Esophagus muscularis mucosa (tissue), 4 donors: ENCODE measurements at regions not wholly inside any gene's neighbourhood (a gene's known extent, or its start where the extent isn't known, plus 50 kb on each side); places are given as distances from the start of the nearest gene placed in this dataset.

Source experiments
- DNase-seq: peaks from one replicate; pipeline ENCODE4 v3.0.0-alpha.2; 2017; ENCODE audit errors: extremely low spot score
- H3K27ac ChIP-seq, 4 donors: fragments of 200-600 bp; sonication (generic); replicated peaks in 1 of 4; 1 replicate in 3 of 4; 2 replicates in 1 of 4; pipeline ENCODE4 v1.5.1; 2016 to 2019; ENCODE audit warnings: mild to moderate bottlenecking in 1 of 4
- H3K27me3 ChIP-seq, 4 donors: fragments of 200-600 bp; sonication (generic); one replicate each; pipeline versions ENCODE4 v1.5.1 to v1.6.0; 2016 to 2019
- H3K36me3 ChIP-seq, 4 donors: fragments of 200-600 bp; sonication (generic); one replicate each; pipeline ENCODE4 v1.5.1; 2016 to 2019
- H3K4me1 ChIP-seq, 4 donors: fragments of 200-600 bp; sonication (generic); one replicate each; pipeline ENCODE4 v1.5.1; 2016 to 2019
- H3K4me3 ChIP-seq, 4 donors: fragments of 200-600 bp; sonication (generic); 1 replicate in 2 of 4; 2 replicates in 2 of 4; pipeline ENCODE4 v1.5.1; 2016 to 2019; ENCODE audit warnings: mild to moderate bottlenecking in 4 of 4, moderate library complexity in 1 of 4
- H3K9me3 ChIP-seq, 4 donors: fragments of 200-600 bp; sonication (generic); 1 replicate in 3 of 4; 2 replicates in 1 of 4; pipeline ENCODE4 v1.5.1; 2016 to 2019
- EP300 ChIP-seq: sonication (generic); formaldehyde crosslinking; IDR thresholded peaks from one replicate; pipeline ENCODE4 v1.6.1; 2017; ENCODE audit warnings: antibody characterized with exemption
- POLR2A ChIP-seq: fragments of 450-650 bp; IDR thresholded peaks from one replicate; pipeline ENCODE4 v1.6.1; 2017; ENCODE audit warnings: antibody characterized with exemption, moderate library complexity, mild to moderate bottlenecking, low read depth
- POLR2AphosphoS5 ChIP-seq, 2 donors: sonication (generic); formaldehyde crosslinking; IDR thresholded peaks; one replicate each; pipeline ENCODE4 v1.6.1; 2017; ENCODE audit warnings: antibody characterized with exemption in 2 of 2
- WGBS: methylation state at CpG from one replicate; pipeline ENCODE4 v1.1.5; 2018; 5-methylcytosine and 5-hydroxymethylcytosine counted together
- intact Hi-C: fragments of 100-400 bp; cut with DNase I; formaldehyde crosslinking; loops from one replicate; pipeline ENCODE4 v1.15.1; 2023
- TF ChIP-seq, protein P1 (sequence below), 3 experiments: fragments of 200-600 bp in 2 of 3; fragments of 450-650 bp in 1 of 3; sonication (generic) in 2 of 3; IDR thresholded peaks; one replicate each; pipeline ENCODE4 v1.5.1; 2017 to 2019; ENCODE audit warnings: antibody characterized with exemption in 3 of 3, mild to moderate bottlenecking in 2 of 3, moderate library complexity in 1 of 3

DNA sequence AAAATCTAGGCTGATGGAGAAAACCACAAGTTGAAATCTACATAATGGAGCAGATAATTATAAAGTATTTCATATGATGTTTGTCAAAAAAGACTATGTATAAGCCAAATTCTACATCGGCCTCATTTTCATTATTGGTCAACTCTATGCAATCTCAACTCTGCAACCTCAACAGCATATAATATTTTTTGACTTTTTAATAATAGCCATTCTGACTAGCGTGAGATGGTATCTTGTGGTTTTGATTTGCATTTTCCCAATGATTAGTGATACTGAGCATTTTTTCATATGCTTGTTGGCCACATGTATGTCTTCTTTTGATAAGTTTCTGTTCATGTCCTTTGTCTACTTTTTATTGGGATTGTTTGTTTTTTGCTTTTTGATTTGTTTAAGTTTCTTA lies 496.1 kb upstream of the SLC39A10 start:
- H3K36me3 ChIP-seq = no peaks in the 10 kb centered on the region
- DNase-seq = no peak
- H3K27me3 ChIP-seq = no peaks in the 10 kb centered on the region
- H3K9me3 ChIP-seq = no peaks in the 10 kb centered on the region
- H3K27ac ChIP-seq = no peak overlapping the region
- no peak overlapping the region for H3K4me3 ChIP-seq
- intact Hi-C loops = no loop called here
- TF ChIP-seq POLR2AphosphoS5 (IDR thresholded peaks at IDR 0.05) = no peak
- TF ChIP-seq POLR2A = no peak
- no peak for TF ChIP-seq EP300
- TF ChIP-seq, protein P1, sequence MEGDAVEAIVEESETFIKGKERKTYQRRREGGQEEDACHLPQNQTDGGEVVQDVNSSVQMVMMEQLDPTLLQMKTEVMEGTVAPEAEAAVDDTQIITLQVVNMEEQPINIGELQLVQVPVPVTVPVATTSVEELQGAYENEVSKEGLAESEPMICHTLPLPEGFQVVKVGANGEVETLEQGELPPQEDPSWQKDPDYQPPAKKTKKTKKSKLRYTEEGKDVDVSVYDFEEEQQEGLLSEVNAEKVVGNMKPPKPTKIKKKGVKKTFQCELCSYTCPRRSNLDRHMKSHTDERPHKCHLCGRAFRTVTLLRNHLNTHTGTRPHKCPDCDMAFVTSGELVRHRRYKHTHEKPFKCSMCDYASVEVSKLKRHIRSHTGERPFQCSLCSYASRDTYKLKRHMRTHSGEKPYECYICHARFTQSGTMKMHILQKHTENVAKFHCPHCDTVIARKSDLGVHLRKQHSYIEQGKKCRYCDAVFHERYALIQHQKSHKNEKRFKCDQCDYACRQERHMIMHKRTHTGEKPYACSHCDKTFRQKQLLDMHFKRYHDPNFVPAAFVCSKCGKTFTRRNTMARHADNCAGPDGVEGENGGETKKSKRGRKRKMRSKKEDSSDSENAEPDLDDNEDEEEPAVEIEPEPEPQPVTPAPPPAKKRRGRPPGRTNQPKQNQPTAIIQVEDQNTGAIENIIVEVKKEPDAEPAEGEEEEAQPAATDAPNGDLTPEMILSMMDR (IDR thresholded peaks at IDR 0.05) = no peak
- WGBS = 96% methylated on average over 2 of the region's 2 CpGs
- no peaks in the 10 kb centered on the region for H3K4me1 ChIP-seq

DNA sequence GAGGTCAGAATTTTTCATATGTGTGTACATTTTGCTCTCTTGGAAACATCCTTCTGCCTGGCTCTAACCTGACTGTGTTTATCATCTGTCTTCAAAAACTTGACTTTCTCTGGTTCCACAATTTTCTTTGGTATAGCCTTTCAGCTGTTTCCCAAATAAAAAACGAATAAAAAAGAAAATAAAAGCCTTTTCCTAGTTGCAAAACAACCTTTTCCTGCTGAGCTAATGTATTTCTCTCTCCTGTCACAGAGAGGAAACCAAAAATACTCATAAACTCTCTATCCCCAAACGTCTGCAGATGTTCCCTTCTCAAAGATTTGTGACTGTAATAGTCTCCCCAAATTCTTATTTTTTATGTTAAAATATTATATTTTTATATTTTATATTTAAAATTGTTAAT lies 505.3 kb upstream of the SLC39A10 start:
- no peak overlapping the region for H3K4me3 ChIP-seq
- no peak for TF ChIP-seq POLR2A
- TF ChIP-seq, protein P1 (IDR thresholded peaks at IDR 0.05) = no peak
- no peak for TF ChIP-seq EP300
- TF ChIP-seq POLR2AphosphoS5 (IDR thresholded peaks at IDR 0.05) = no peak
- no peaks in the 10 kb centered on the region for H3K27me3 ChIP-seq
- H3K36me3 ChIP-seq = no peaks in the 10 kb centered on the region
- intact Hi-C loops = no loop called here
- DNase-seq = no peak
- H3K4me1 ChIP-seq = no peaks in the 10 kb centered on the region
- no peaks in the 10 kb centered on the region for H3K9me3 ChIP-seq
- WGBS = 23% methylated on average over 2 of the region's 2 CpGs
- H3K27ac ChIP-seq = no peak overlapping the region

DNA sequence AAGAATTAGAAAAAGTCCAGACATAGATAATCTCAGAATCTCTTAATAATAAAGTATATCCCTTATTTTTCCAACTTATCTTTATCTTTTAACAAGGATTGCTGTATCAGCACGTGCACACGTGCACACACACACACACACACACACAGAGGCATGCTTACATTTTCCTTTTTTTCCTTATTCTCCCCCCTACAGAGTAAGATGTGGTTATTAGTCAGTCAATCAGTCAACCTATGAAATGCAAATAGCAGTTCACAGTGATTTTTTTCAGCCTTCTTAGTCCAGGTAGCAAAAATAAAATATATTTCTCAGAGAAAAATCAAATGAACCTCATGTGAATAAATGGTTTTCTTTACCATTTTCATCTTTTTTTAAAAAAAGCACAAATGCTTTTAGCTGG lies 506.2 kb upstream of the SLC39A10 start:
- Histone ChIP-seq H3K27me3 (no peaks in the 10 kb centered on the region), H3K27ac (no peak overlapping the region), H3K9me3 (no peaks in the 10 kb centered on the region), H3K4me1 (no peaks in the 10 kb centered on the region), H3K36me3 (no peaks in the 10 kb centered on the region), H3K4me3 (no peak overlapping the region)
- TF ChIP-seq POLR2AphosphoS5 (IDR thresholded peaks at IDR 0.05) (no peak), POLR2A (no peak), EP300 (no peak)
- TF ChIP-seq, protein P1 (IDR thresholded peaks at IDR 0.05) = no peak
- intact Hi-C loops = no loop called here
- WGBS = 88% methylated on average over 2 of the region's 2 CpGs
- DNase-seq = no peak

DNA sequence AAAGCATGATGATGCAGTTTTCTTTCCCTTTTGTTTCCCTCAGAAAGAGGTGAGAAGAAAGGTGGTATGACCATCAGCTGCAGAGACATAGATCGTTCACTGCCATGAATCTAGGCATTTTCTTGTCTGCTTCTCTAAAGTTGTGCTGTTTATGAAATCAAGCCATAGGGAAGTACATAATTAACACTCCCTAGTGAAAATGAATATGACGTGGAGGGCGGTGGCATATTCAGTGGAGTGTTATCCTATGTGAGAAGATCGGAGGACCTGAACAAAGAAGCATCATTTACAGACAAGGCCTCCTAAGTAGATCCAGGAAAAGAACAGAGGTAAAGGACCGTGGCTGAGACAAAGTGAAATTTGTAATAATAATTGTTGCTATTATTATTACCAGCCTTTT lies 509.0 kb upstream of the SLC39A10 start:
- intact Hi-C loops = no loop called here
- H3K9me3 ChIP-seq = no peaks in the 10 kb centered on the region
- no peaks in the 10 kb centered on the region for H3K27me3 ChIP-seq
- no peak overlapping the region for H3K27ac ChIP-seq
- H3K36me3 ChIP-seq = no peaks in the 10 kb centered on the region
- 86% methylated on average over 5 of the region's 5 CpGs for WGBS
- H3K4me3 ChIP-seq = no peak overlapping the region
- DNase-seq = no peak
- no peak for TF ChIP-seq POLR2A
- TF ChIP-seq POLR2AphosphoS5 (IDR thresholded peaks at IDR 0.05) = no peak
- TF ChIP-seq, protein P1 (IDR thresholded peaks at IDR 0.05) = no peak
- no peak for TF ChIP-seq EP300
- H3K4me1 ChIP-seq = no peaks in the 10 kb centered on the region

DNA sequence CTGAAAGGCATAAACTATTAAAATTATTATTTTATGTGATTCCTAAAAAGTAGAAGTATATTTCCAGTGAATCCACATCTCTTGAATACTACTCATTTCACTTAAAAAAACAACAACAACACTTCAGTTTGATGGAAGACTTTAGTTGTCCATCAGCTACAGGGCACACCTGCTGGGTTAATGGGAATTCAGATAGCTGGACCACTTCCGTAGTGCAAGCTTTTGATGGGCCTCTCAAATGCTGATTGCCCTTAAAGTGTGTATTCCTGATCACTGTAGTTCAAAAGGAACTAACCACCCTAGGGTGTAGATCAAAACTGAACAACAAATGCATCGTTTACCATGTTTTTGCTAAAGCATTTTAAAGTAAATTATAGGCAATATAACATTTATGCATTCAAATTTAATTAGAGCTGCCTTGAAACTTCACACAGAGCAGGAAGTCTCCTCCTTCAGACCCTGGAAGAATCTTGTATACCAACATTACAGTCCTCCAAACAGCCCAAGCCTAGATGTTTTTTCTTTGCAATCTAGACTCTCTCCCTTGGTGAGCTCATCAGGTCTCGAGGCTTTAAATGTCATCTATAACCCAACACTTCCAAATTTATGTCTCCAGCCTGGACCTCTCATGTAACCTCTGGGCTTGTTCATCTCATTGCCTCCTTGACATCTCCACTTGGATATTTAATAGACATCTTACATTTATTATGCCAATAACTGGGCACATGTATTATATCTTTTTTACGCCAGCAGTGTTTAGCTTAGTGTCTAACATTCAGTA lies 510.1 kb upstream of the SLC39A10 start:
- intact Hi-C loops = no loop called here
- TF ChIP-seq POLR2A (no peak), EP300 (no peak), POLR2AphosphoS5 (IDR thresholded peaks at IDR 0.05) (no peak)
- TF ChIP-seq, protein P1 (IDR thresholded peaks at IDR 0.05) = no peak
- H3K4me3 ChIP-seq = no peak overlapping the region
- H3K36me3 ChIP-seq = no peaks in the 10 kb centered on the region
- H3K4me1 ChIP-seq = no peaks in the 10 kb centered on the region
- H3K27ac ChIP-seq = no peak overlapping the region
- H3K9me3 ChIP-seq = no peaks in the 10 kb centered on the region
- no peak for DNase-seq
- WGBS = 74% methylated on average over 4 of the region's 4 CpGs
- H3K27me3 ChIP-seq = no peaks in the 10 kb centered on the region
